Gastroesophageal sphincter (tissue), 4 donors: ENCODE measurements at regions not wholly inside any gene's neighbourhood (a gene's known extent, or its start where the extent isn't known, plus 50 kb on each side); places are given as distances from the start of the nearest gene placed in this dataset.

Source experiments
- ATAC-seq: fragments of 150-250 bp; one replicate; pipeline ENCODE4 v1.9.1; 2016; ENCODE audit warnings: mild to moderate bottlenecking, moderate library complexity
- H3K27ac ChIP-seq, 4 donors: fragments of 200-600 bp; sonication (generic) in 3 of 4; 1 replicate in 3 of 4; 2 replicates in 1 of 4; pipeline ENCODE4 v1.5.1; 2016 to 2019
- H3K27me3 ChIP-seq: fragments of 200-600 bp; sonication (generic); one replicate; pipeline ENCODE4 v1.5.1; 2019
- H3K36me3 ChIP-seq, 2 donors: fragments of 200-600 bp; sonication (generic); one replicate each; pipeline ENCODE4 v1.5.1; 2019; ENCODE audit warnings: control low read depth in 1 of 2
- H3K4me1 ChIP-seq, 3 donors: fragments of 200-600 bp; sonication (generic); 1 replicate in 2 of 3; 2 replicates in 1 of 3; pipeline ENCODE4 v1.5.1; 2016 to 2019; ENCODE audit warnings: control low read depth in 2 of 3
- H3K4me3 ChIP-seq, 2 donors: fragments of 200-600 bp; sonication (generic); one replicate each; pipeline ENCODE4 v1.5.1; 2019; ENCODE audit warnings: mild to moderate bottlenecking in 1 of 2, moderate library complexity in 1 of 2
- H3K9me3 ChIP-seq, 3 donors: fragments of 200-600 bp; sonication (generic); one replicate each; pipeline ENCODE4 v1.5.1; 2017 to 2019; ENCODE audit warnings: control low read depth in 2 of 3
- EP300 ChIP-seq: sonication (generic); formaldehyde crosslinking; IDR thresholded peaks from one replicate; pipeline ENCODE4 v1.6.1; 2017; ENCODE audit warnings: antibody characterized with exemption, mild to moderate bottlenecking
- POLR2A ChIP-seq, 2 donors: fragments of 450-650 bp; IDR thresholded peaks; one replicate each; pipeline ENCODE4 v1.6.1; 2017; ENCODE audit warnings: antibody characterized with exemption in 2 of 2, mild to moderate bottlenecking in 2 of 2, moderate library complexity in 1 of 2
- POLR2AphosphoS5 ChIP-seq: sonication (generic); formaldehyde crosslinking; IDR thresholded peaks from one replicate; pipeline ENCODE4 v1.6.1; 2017; ENCODE audit warnings: antibody characterized with exemption
- WGBS, 2 donors: methylation state at CpG; one replicate each; pipeline ENCODE4 v1.1.5; 2018; ENCODE audit warnings: low coverage in 1 of 2; 5-methylcytosine and 5-hydroxymethylcytosine counted together
- TF ChIP-seq, protein P1 (sequence below), 4 experiments: fragments of 200-600 bp in 2 of 4; fragments of 450-650 bp in 2 of 4; sonication (generic) in 1 of 4; IDR thresholded peaks; one replicate each; pipeline ENCODE4 v1.5.1; 2017 to 2019; ENCODE audit warnings: antibody characterized with exemption in 4 of 4, mild to moderate bottlenecking in 2 of 4, moderate library complexity in 2 of 4

DNA sequence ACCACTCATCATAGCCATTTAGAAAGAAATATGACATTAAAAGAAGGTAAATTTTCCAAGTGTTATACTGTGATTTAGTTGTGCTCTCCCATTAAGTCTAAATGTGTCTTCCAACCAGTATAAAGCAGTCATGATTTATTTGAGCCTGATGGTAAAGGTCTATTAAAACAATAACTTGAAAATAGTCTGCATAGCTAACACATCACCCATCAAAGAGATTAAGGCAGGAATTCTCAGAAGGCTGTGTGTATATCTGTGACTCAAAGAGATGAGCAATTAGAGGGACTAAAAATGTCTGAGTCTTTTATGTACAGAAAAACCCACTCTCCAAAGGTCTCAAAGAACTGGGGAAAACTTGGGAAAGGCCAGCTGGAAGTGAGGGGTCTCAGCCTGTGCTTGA is 70.3 kb upstream of the IQCM start:
- no peaks in the 10 kb centered on the region for H3K9me3 ChIP-seq
- H3K36me3 ChIP-seq: no peaks in the 10 kb centered on the region
- H3K27ac ChIP-seq: no peak overlapping the region
- ATAC-seq: no peak
- H3K4me1 ChIP-seq: no peaks in the 10 kb centered on the region
- no peak overlapping the region for H3K4me3 ChIP-seq
- no peaks in the 10 kb centered on the region for H3K27me3 ChIP-seq
- TF ChIP-seq, protein P1, sequence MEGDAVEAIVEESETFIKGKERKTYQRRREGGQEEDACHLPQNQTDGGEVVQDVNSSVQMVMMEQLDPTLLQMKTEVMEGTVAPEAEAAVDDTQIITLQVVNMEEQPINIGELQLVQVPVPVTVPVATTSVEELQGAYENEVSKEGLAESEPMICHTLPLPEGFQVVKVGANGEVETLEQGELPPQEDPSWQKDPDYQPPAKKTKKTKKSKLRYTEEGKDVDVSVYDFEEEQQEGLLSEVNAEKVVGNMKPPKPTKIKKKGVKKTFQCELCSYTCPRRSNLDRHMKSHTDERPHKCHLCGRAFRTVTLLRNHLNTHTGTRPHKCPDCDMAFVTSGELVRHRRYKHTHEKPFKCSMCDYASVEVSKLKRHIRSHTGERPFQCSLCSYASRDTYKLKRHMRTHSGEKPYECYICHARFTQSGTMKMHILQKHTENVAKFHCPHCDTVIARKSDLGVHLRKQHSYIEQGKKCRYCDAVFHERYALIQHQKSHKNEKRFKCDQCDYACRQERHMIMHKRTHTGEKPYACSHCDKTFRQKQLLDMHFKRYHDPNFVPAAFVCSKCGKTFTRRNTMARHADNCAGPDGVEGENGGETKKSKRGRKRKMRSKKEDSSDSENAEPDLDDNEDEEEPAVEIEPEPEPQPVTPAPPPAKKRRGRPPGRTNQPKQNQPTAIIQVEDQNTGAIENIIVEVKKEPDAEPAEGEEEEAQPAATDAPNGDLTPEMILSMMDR (IDR thresholded peaks at IDR 0.05): no peak
- TF ChIP-seq POLR2A (IDR thresholded peaks at IDR 0.05) (no peak), POLR2AphosphoS5 (no peak), EP300 (no peak)

DNA sequence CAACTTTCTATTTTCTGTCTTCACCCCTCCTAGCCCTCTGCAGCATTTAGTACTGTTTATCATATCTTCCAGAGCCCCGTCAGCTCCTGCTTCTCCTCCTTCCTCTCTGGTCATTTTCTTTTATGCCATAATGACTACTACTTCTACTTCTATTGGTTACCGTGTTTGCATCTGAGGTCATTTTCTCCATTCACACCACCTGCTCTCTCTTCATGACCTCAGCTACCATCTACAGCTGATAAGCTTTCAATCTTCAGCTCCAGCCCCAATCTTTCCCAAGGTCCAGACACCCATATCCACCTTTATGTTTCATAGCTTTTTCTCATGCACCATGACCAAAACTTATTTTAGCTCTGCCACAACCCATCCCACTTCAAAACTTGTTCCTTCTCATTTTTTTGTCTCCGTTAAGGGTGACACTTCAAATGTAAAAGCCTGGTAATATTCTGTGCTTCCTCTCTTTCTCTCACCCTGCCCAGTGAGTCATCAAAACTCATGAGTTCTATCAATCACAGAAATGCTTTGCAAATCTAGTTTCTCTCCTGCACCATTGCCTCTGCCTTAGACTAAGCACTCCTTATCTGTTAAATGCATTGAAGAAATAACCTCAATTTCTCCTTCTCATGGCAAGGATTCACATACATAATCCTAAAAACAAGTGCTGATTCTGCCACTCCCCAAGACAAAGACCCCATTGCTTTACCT is 71.3 kb upstream of the IQCM start:
- TF ChIP-seq, protein P1 (IDR thresholded peaks at IDR 0.05): no peak
- no peak for TF ChIP-seq POLR2A (IDR thresholded peaks at IDR 0.05)
- TF ChIP-seq POLR2AphosphoS5: no peak
- no peak for TF ChIP-seq EP300

DNA sequence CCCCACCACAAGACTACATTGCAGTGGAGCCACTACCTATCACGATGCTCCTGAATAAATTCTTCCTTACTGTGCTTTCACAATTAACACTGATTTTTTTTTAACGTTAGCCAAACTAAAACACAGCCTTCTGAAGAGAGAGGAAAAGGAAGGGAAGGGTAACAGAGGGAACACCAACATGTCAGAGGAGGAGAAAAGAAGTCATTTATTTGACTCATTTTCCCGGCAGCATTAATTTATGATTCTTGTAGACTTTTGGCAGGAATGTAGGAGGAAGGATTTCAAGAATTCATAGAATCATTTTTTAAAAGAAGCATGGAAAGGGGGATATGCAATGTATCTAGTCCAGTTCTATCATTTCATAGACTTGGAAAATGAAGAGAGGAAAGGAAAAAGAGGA is 74.3 kb upstream of the IQCM start:
- Histone ChIP-seq H3K4me1 (no peaks in the 10 kb centered on the region), H3K27ac (no peak overlapping the region), H3K4me3 (no peak overlapping the region), H3K36me3 (no peaks in the 10 kb centered on the region), H3K9me3 (no peaks in the 10 kb centered on the region), H3K27me3 (no peaks in the 10 kb centered on the region)
- no peak for ATAC-seq
- TF ChIP-seq, protein P1 (IDR thresholded peaks at IDR 0.05): no peak
- TF ChIP-seq EP300: no peak
- no peak for TF ChIP-seq POLR2AphosphoS5
- TF ChIP-seq POLR2A (IDR thresholded peaks at IDR 0.05): no peak
- WGBS, 2 donors: 37 to 60% methylated on average over 3 of the region's 3 CpGs

More for the DNA sequence above, 71.3 kb upstream of the IQCM start:
- WGBS, 2 donors: 75 to 95% methylated on average over 1 to 2 of the region's 3 CpGs
- Histone ChIP-seq H3K4me1 (no peaks in the 10 kb centered on the region), H3K27ac (no peak overlapping the region), H3K4me3 (no peak overlapping the region), H3K27me3 (no peaks in the 10 kb centered on the region), H3K36me3 (no peaks in the 10 kb centered on the region), H3K9me3 (no peaks in the 10 kb centered on the region)
- no peak for ATAC-seq

DNA sequence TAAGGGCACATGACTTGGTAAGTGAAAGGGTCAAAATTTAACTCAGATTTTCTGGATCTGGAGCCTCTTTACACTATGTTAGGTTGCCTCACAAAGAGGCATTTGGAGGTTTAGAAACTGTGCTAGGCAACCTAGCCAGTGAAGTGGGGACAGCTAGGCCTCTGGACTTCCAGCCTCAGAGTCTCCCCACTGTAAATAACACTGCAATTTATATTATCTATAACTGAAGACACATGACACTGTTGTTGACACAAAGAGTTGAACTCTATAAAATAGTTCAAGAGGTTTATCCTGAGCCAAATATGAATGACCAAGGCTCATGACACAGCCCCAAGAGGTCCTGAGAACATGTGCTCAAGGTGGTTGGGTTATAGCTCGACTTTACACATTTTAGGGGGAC is 74.9 kb upstream of the IQCM start:
- no peak overlapping the region for H3K27ac ChIP-seq
- H3K4me1 ChIP-seq: no peaks in the 10 kb centered on the region
- H3K9me3 ChIP-seq: no peaks in the 10 kb centered on the region
- WGBS, 2 donors: 50 to 75% methylated on average over 1 of the region's 1 CpG
- no peak for ATAC-seq
- no peak overlapping the region for H3K4me3 ChIP-seq
- no peaks in the 10 kb centered on the region for H3K36me3 ChIP-seq
- TF ChIP-seq EP300 (no peak), POLR2AphosphoS5 (no peak), POLR2A (IDR thresholded peaks at IDR 0.05) (no peak)
- TF ChIP-seq, protein P1 (IDR thresholded peaks at IDR 0.05): no peak
- no peaks in the 10 kb centered on the region for H3K27me3 ChIP-seq

DNA sequence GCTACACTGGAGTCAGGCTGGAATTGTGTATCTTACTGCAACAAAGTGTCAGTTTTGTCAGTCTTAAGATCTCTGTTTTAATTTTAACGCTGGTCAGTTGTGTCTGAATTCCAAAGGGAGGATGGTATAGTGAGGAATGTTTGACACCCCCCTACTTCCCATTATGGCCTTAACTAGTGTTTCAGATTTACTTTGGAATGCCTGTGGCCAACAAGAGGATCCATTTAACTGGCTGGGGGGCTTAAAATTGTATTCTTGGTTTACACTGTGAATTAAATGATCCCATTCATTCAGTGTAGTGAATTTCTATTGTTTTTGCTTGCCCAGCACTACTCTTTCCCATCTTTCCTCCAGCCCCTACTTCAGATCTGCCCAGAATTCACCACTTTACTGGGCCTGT is 75.8 kb upstream of the IQCM start:
- WGBS, 2 donors: 40 to 90% methylated on average over 1 of the region's 1 CpG
- Histone ChIP-seq H3K27me3 (no peaks in the 10 kb centered on the region), H3K36me3 (no peaks in the 10 kb centered on the region), H3K4me3 (no peak overlapping the region), H3K27ac (no peak overlapping the region), H3K4me1 (no peaks in the 10 kb centered on the region), H3K9me3 (no peaks in the 10 kb centered on the region)
- ATAC-seq: no peak
- TF ChIP-seq POLR2AphosphoS5: no peak
